Right kidney (tissue), 1 donor: ENCODE measurements at regions not wholly inside any gene's neighbourhood (a gene's known extent, or its start where the extent isn't known, plus 50 kb on each side); places are given as distances from the start of the nearest gene placed in this dataset.

Experiments used
- DNase-seq: peaks from one replicate; pipeline ENCODE4 v3.0.0-alpha.2; 2016

DNA sequence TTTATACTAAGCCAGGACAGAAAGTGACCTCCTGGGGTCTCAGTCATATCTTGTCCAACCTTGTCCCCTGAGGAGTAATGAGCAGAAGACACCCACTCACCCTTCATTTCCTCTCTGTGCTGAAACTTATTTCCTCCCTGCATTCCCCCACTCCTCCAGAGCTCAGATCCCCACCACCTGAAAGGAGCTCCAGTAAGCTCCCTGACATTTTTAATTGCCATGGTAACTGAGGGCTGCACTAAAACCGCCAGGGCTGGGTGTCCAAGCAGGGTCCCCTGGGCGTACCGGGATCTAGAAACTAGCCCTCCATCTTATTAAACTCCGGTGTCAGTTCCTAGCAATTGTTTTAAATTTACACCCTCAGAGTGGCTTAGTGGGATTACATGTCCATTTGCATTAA, 393.3 kb upstream of the HNRNPA3 start:
- no peak for DNase-seq

DNA sequence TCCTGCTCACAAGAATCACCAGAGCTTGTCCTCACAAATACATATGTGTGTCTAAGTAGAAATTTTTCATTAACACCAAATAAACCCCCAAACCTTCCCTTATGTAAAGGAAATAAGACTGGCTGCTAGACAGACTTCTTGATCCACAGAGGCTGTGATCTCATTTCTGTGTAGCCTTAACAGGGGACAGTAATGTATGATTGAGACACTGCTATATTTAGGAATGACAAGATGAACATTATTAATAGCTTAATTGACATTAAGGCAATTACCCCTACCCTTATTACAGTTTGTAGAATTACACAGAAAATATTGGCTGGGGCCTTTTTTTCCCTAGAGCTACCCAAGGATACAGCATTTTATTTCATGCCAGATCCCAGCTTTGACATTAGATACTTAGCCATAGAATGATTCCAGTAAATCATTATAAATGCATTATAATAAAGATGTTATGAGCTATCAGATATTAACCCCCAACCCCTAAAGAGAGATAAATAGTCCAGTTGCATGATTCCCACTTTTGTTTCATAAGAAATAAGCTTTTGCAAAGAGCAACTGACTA, 392.1 kb upstream of the HNRNPA3 start:
- no peak for DNase-seq

DNA sequence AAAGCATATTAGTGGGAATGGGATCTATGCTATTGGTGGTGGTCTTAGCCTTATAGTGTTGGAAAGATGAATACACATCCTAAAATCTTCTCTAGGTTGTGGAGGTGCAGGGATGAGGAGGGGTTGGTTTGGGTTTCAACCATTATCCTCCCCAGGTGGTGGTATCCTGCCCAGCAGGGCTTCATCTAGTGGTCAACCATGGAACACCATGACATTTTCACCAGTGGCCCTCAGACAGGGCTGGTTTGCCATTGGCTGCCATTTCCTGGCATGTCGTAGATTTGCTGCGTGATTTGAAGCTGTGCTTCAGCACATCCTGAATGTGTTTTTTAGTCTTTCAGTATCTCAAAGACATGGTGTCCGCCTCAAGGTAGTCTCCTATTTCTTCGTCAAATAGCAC, 391.2 kb upstream of the HNRNPA3 start:
- no peak for DNase-seq

DNA sequence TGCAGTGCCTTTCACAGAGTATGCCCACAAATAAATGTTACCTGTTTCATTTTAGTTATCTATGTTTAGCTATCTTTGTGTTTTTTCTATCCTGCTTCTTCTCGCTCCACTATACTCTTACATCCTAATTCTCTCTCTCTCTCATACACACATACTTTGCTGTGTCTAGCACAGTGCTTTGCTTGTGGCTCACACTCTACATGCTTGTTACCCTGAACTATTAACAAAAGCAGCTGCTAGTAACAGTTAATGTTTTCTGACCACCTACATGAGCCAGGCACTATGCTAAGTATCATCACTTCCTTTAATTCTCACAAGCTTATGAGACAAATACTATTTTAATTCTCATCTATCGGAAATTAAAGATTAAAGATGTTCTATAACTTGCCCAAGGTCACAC, 390.5 kb upstream of the HNRNPA3 start:
- no peak for DNase-seq

DNA sequence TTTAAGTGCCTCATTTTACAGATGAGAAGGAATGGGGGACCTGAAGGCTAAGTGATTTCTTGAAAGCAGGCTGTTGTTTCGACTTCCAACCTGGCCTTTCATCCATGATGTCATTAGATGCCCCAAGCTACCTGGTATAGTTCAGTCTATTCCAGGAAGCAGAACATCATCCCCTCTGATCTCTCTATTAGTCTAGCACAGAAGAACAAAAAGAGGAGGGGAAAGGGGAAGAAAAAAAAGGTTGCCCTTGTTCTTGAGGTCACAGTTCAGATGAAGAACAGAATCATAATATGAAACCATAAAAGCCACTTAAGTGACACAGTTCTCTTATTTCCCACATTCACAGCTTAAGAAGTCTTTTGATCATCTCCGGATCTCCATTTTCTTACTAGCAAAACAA, 386.2 kb upstream of the HNRNPA3 start:
- DNase-seq, result no peak

DNA sequence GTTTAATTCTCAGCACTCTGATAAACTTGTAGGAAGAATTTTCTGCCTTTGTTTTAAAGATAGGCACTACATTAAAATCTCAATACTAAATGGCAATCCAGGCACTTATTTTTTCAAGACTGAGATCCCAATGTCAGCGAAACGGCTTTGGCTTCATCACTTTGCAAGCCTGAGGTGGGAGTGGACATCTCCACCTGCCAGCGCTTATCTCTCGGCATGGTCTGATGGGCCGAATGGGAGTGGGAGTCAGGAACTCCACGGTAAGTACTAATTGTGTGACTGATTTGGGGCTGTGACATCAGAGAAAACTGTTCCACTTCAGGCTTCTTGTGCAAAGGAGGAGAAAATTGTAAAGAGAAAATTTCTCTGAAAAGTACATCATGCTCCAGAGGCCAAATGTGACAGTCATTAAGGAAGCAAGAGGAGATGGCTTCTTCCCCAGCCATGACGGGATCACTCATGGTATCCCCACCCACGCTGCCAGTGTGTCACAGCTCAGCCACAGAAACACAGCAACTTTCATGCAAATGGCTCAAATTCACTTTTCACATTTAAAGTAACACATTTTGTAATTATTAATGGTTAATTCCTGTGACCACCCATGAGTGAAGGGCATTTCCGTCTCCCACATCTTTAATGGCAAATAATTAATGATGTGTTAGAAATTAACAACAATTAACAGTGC, 385.5 kb upstream of the HNRNPA3 start:
- DNase-seq, result peak; percentile 28

DNA sequence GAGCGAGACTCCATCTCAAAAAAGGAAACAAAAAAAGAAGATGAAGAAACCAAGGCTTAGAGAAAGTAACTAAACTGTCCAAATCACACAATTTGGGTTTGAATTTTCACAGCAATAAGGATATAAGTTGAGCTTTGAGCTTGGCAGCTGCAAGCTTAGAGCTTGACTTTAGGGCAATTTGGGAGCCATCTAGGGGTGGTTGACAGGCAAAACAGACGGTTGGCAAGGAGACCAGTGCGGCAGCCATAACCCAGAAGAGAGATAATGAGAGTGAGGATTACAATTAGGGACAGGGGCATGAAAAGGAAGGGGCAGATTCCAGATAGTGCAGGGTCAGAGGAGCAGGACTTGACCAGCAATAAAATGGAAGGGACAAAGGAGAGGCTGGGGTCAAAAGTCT, 382.2 kb upstream of the HNRNPA3 start:
- no peak for DNase-seq

DNA sequence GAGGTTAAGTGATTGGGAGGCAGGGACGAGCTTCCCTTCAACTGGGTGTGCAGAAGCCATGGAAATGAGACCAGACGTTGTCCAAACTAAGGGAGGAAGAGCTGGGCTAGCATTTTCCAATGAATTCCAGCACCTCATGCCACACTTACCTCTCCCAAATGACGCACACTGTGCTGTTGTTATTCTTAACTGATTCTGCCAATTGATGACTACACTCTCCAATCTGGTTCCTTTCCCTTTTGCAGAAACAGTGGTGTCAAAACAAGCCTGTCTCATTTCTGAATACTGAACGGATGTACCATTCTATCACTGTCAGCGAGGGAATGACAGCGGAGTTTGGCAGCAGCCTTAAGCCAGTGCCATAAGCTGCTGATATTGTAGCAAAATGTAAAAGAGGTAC, 380.5 kb upstream of the HNRNPA3 start:
- no peak for DNase-seq

DNA sequence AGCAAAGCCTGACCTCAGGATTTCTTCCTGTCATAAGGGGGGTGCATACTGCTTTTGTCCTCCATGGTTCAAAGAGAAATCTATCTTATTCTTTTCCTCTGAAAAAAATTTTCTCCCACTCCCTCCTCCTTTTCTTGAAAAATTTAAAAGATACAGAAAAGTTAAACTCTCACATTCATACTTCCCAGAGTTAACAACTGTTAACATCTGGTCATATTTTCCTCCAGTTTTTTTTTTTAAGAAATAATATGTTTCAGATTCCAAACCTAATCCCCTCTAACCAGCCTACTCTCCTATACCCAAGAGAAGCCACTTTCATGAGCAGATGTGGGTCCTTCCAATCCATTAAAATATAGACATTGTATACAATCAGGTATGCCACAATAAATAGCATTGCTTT, 378.9 kb upstream of the HNRNPA3 start:
- no peak for DNase-seq

DNA sequence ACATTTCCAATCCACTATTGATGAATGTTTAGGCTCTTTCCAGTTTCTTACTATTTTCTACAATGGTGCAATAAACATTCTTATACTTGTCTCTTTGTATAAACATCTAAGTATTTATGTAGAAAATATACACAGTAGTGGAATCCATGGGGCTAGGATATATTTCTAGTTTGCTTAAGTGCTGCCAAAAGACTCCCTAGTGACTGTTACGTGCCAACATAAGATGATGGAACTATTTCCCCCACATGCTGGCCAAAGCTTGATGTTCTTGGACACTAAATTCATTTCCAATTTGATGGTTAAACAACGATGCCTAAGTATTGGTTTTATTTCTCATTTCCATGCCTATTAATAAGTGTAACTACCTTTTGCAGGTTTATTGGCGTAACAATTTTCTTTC, 378.4 kb upstream of the HNRNPA3 start:
- DNase-seq, result no peak

DNA sequence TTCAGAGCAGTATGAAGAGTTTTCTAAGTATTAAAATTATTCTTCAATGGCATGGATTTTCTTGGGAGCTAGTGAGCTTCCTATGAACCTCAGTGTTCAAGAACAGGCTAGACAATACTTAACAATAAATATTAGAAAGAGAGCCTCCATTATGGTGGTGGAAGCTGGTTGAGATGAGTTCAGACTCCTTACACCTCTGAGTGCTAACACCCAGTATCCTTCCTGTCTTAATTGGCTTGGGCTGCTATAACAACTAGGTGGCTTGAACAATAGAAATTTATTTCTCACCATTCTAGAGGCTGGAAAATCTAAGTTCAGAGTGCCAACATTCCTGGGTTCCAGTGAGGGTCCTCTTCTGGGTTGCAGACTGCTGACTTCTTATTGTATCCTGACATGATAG, 369.4 kb upstream of the HNRNPA3 start:
- DNase-seq, result no peak

DNA sequence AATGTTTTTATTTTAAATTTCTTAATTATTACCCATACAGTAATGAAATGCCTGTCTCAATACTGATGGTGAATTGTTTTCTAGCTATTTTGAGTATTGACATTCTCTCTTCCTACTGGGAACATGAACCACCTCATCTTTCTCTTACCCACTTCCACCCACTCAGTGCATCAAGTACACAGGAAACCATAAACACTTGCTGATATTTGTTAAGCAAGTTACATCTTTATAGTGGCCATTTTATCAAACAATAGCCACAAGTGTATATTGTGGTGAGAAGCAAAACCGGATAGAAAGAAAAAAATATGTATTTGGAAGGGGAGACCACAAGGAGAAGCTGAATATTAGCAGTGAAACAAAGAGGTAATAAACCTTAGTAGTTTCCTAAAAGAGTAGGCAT, 368.1 kb upstream of the HNRNPA3 start:
- no peak for DNase-seq

DNA sequence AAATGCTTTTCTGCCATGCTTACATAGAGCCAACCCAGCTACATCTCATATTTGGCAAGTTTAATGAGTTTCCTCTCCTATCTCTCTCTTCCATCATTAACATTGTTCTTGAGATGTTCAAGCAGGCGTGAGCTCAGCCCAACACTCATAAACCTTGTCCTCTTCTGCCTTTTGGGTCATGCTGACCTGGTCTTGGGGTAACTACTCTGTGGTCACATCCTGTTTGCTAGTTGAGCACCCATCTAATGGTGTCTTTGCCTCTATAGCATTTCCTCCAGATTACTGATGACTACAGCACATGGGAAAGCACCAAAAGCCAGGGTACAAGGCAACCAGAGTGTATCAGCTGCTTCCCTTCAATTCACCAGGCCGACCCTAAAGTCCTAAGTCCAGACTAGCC, 366.9 kb upstream of the HNRNPA3 start:
- DNase-seq, result no peak

DNA sequence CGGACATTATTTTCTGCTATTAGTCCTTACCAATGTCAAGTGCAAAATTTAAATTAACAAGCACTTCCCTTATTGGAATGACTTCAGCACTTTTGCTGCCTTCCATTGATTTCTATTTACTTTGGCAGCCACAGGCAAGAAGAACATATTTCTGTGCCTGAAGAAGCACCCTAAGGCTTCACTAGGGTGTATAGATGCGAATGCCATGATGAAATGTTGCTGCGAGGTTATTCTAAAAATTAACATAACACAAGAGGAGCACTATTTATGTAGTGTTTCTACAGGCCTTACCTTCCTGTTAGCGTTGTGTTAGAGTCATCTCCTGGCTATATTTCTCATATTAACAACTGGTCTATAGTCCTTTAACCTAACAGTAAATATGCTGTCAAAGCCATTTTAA, 365.0 kb upstream of the HNRNPA3 start:
- no peak for DNase-seq

DNA sequence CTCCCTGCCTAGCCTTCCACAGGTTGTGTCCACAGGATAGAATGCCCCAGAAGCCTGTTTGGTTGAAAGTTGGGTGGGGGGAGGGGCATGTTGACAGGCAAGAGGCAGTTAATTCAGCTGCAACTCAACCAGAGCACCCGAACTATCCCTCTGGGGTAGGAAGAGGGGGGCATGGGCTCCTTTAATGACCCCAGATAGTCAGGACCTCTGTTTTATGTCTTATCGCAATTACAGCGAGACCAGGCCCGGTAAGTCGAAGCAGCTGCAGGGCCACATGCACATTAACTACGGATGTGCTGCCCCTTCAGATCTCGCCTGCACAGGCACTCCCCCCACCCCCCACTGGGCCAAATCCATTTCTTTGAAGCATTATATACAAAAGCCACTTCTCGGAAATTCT, 363.8 kb upstream of the HNRNPA3 start:
- no peak for DNase-seq

DNA sequence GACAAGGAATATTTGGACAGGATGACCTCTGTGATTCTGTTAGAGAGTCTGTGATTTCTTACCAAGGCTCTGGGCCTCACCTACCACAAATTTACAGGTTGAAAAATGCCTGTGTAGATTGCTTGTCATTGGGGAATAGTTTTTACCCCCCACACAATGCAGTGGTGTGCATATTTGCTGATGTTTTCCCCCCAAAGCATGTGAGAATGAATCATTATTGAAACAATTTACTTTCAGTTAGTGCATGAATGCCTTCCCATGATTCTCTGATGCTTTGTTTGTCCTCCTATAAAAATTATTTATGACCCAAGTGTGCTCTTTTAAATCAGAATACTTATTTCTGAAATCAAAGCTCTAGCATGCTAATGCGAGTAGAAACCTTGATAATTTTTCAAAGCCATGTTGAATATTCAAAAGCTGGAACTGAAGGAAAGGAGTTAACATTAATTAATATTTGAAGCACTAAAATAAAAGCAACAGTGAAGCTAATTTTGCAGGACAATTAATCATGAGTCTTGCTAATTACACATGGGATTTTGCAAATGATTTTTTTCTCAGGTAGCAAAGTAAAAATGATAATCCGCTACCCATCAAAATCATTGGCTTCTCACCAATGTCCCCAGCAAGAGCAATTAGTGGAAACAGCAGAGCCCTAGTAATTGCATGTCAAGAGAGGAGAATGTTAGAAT, 361.2 kb upstream of the HNRNPA3 start:
- no peak for DNase-seq

DNA sequence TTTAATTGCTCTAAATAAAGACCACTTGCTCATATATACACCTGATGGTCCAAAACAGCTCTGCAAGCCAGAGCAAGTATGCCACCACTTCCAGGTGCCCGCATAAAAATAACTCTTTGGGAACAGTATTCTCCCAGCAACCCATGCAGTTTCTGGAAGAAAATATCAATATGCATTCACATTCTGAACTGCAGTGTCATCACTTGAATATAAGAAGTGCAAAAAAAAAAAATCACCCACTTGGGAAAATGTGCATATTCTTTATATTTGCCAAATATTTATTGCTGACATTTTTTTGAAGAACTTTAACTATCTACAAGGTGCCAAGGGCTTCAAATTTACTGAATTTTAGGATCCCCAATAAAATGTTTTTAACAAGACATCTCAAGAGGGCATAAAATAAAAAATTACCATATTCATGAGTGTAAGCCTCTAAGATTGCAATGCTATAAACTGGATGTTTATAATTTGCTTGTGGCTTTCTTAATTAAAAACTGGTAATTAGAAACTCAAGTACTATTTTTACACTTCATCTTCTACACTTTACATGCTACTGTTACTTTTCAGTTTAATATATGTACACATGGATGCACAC, 360.6 kb upstream of the HNRNPA3 start:
- no peak for DNase-seq

DNA sequence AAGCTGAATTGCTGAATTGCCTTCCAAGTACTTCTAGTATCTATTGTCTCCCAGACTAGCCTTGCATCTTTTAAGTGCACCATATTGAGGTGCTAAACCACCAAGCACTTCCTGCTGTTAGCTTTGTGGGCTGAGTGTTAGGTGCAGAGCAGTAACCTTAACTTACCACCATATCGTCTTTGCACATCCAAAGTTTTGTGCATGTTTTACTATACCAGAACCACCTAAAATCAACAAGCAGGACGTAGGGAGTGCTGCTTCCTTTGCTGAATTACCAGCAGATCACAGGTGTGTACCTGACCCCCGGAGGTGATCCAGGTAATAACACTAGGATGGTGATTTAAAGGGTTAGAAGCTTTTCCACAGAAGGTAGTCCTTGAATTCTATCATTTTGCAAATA, 359.9 kb upstream of the HNRNPA3 start:
- no peak for DNase-seq

DNA sequence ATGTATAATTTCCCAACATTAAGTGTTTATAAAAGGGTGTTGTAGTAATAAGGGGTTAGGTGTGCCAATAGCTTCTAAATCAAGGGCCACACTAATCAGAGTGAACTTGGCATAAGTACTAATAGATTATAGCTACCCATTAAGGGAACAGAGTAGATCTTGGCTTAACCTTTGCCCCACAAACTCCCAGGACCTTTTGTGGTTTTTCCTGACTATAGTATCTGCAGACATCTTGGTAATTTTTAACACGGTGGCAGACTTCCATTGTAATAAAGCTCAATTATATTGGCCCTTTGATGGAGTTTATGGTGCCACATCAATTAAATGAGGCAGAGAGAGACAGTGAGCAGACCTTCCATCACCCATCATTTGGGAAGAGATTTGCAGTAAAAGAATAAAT, 358.5 kb upstream of the HNRNPA3 start:
- no peak for DNase-seq

DNA sequence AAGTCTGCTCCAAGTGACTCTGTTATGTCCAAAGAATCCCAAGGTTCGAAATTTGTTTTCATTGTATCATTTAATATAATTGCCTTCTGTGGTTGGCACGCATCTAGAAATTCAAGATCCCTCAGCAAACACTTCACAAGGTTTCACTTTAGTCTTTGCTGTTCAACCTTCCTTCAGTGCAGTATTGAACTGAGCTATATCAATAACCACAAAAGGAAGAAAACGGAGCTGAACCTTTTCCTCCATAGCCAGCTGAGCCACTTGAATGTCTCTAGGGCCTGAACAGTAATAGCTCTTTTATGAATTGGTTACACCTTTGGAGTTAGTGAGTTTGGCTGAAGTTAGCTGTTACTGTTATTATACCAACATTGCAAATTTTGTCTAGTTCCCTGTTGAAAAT, 357.7 kb upstream of the HNRNPA3 start:
- no peak for DNase-seq

DNA sequence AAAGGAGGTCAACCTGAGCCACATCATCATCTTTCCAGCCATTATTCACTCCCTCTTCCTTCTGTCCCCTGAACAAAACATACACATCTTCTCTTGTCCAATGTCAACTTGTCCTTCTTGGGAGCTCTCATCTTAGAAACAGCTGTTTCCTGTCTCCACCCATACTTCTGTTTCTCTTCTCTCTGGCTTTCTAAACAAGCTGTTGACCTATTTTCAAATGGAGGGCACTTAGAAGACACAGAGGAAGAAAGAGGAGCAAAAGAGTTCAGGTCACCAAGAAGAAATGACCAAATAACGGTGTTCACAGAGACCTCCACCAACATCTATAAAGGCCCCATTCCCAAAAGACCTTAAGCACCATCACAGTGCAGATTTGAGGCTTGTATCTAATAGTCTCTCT, 355.9 kb upstream of the HNRNPA3 start:
- no peak for DNase-seq

DNA sequence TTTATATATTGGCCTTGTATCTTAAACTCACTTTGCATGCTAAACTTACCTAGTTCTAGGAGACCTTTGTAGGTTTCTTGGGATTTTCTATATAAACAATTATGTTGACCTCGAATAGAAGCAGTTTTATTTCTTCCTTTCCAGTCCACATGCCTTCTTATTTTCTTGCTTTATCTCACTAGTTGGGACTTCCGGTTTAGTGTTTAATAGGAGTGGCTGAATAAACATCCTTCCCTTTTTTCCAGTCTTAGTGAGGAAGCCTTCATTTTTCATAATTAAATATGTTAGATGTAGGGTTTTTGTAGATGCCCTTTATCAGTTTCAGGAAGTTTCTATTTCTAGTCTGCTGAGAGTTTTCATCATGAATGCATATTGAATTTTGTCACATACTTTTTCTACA, 347.3 kb upstream of the HNRNPA3 start:
- DNase-seq, result no peak

DNA sequence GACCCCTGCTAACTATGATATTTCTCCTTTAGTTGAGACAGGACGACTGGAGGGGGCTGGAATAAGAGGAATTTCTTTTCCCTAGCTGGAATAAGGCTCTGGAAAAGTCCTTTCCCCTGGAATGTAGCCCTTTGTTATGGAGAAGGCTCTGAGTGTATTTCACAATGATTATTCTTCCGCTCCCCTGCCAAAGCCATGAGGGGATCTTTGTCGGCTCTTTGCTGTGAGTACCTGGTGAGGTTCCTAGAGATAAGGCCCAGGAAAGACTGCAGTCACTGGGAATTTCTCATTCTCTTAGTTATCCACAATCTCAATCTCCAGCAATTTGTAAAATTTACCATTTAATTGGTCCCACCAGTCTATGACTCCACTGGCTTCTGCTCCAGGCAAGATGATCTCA, 340.2 kb upstream of the HNRNPA3 start:
- DNase-seq, result no peak

DNA sequence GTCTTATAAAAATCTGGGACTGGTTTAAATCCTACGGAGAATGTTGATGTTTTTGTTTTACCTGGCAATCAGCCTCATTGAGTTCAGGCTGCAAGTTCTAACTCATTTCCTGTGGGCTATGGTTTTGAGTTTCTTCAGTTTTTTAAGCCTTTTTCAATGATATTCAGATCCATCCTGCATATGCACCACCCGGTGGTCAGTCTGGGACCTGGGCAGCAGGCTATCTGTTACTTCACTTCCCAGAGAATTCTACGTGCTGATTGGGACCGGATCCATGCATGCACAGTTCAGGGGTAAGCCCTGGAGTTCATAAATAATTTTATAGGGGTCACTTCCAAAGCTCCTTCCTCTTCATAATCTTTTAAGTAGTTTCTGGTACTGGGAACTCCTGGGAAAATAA, 339.2 kb upstream of the HNRNPA3 start:
- DNase-seq, result no peak
